CD4-positive, alpha-beta T cell treated with Interleukin-4 for 1 hour (primary cell): ENCODE measurements at regions not wholly inside any gene's neighbourhood (a gene's known extent, or its start where the extent isn't known, plus 50 kb on each side); places are given as distances from the start of the nearest gene placed in this dataset.
"Not testable (repeated sequence)": the region's sequence is repeated elsewhere in the genome, so short reads cannot be mapped to it uniquely, and the experiment has no call there.

Experiments used
- DNase-seq, 2 donors: peaks; one replicate each; pipeline ENCODE4 v3.0.0-alpha.2; 2020 to 2022

GRCh38 chr5:93213111-93213794, 367.8 kb downstream of the NR2F1-AS1 start:
- not testable (repeated sequence) for DNase-seq

GRCh38 chr5:93209476-93209875, 371.5 kb downstream of the NR2F1-AS1 start:
- no peak for DNase-seq

- DNase-seq: no peak
These were observed 372.8 kb downstream of the NR2F1-AS1 start for GRCh38 chr5:93208141-93208751.

- DNase-seq: no peak
These were observed 374.8 kb downstream of the NR2F1-AS1 start for GRCh38 chr5:93206203-93206602.

- no peak for DNase-seq
These were observed 380.0 kb downstream of the NR2F1-AS1 start for GRCh38 chr5:93201061-93201460.

- DNase-seq: no peak
These were observed 384.0 kb downstream of the NR2F1-AS1 start for GRCh38 chr5:93196986-93197385.

GRCh38 chr5:93193431-93194347, 387.3 kb downstream of the NR2F1-AS1 start:
- no peak for DNase-seq

GRCh38 chr5:93192683-93193082, 388.3 kb downstream of the NR2F1-AS1 start:
- DNase-seq: no peak

- no peak for DNase-seq
These were observed 388.9 kb downstream of the NR2F1-AS1 start for GRCh38 chr5:93192087-93192486.

GRCh38 chr5:93191035-93191817, 389.8 kb downstream of the NR2F1-AS1 start:
- no peak for DNase-seq

GRCh38 chr5:93189707-93190120, 391.3 kb downstream of the NR2F1-AS1 start:
- no peak for DNase-seq

GRCh38 chr5:93188876-93189485, 392.0 kb downstream of the NR2F1-AS1 start:
- no peak for DNase-seq

GRCh38 chr5:93186076-93186682, 394.8 kb downstream of the NR2F1-AS1 start:
- no peak for DNase-seq

- no peak for DNase-seq
These were observed 397.0 kb downstream of the NR2F1-AS1 start for GRCh38 chr5:93184041-93184440.

- DNase-seq: no peak
These were observed 401.6 kb downstream of the NR2F1-AS1 start for GRCh38 chr5:93179466-93179865.

GRCh38 chr5:93174930-93175329, 406.1 kb downstream of the NR2F1-AS1 start:
- DNase-seq: no peak

GRCh38 chr5:93165559-93165958, 415.5 kb downstream of the NR2F1-AS1 start:
- DNase-seq: no peak

GRCh38 chr5:93164690-93165089, 416.3 kb downstream of the NR2F1-AS1 start:
- DNase-seq: no peak

- no peak for DNase-seq
These were observed 417.9 kb downstream of the NR2F1-AS1 start for GRCh38 chr5:93163010-93163663.

- DNase-seq: no peak
These were observed 419.1 kb downstream of the NR2F1-AS1 start for GRCh38 chr5:93161661-93162654.
